RWPE2 (cell line): ENCODE measurements at regions not wholly inside any gene's neighbourhood (a gene's known extent, or its start where the extent isn't known, plus 50 kb on each side); places are given as distances from the start of the nearest gene placed in this dataset.

Experiments used
- ATAC-seq: fragments of 200-7000 bp; cut with Tn5 transposase; 3 replicates; pipeline ENCODE4 v1.9.1; 2021; ENCODE audit warnings: low read depth
- DNase-seq: peaks from one replicate; pipeline ENCODE4 v3.0.0-alpha.2; 2020; ENCODE audit warnings: low spot score
- H3K27ac ChIP-seq: fragments of 450-650 bp; 2 replicates; pipeline ENCODE4 v1.5.1; 2017; ENCODE audit warnings: mild to moderate bottlenecking; ENCODE audit not compliant: poor library complexity, severe bottlenecking
- H3K27me3 ChIP-seq: fragments of 250-450 bp; sonication (Bioruptor Pico); 2 replicates; pipeline ENCODE4 v1.5.1; 2021; ENCODE audit warnings: mild to moderate bottlenecking, moderate library complexity; ENCODE audit not compliant: insufficient read depth, poor library complexity, severe bottlenecking
- H3K36me3 ChIP-seq: fragments of 250-450 bp; sonication (Bioruptor Pico); 2 replicates; pipeline ENCODE4 v1.5.1; 2020; ENCODE audit warnings: low read depth, mild to moderate bottlenecking, moderate library complexity
- H3K4me1 ChIP-seq: fragments of 250-450 bp; sonication (Bioruptor Pico); 2 replicates; pipeline ENCODE4 v1.5.1; 2021; ENCODE audit warnings: mild to moderate bottlenecking, moderate library complexity; ENCODE audit not compliant: insufficient read depth, poor library complexity, severe bottlenecking
- H3K4me3 ChIP-seq: fragments of 250-450 bp; sonication (Bioruptor Pico); 2 replicates; pipeline ENCODE4 v1.5.1; 2021; ENCODE audit warnings: mild to moderate bottlenecking, moderate library complexity; ENCODE audit not compliant: severe bottlenecking
- H3K9me3 ChIP-seq: fragments of 250-450 bp; sonication (Bioruptor Pico); 2 replicates; pipeline ENCODE4 v1.5.1; 2021; ENCODE audit warnings: mild to moderate bottlenecking, moderate library complexity; ENCODE audit not compliant: severe bottlenecking
- TF ChIP-seq, protein P1 (sequence below): fragments of 450-650 bp; IDR thresholded peaks from one replicate; pipeline ENCODE4 v1.5.1; 2017; ENCODE audit warnings: mild to moderate bottlenecking, moderate library complexity; ENCODE audit not compliant: poor library complexity, severe bottlenecking

- ATAC-seq: no peak
- no peak for DNase-seq
- H3K9me3 ChIP-seq: no peaks in the 10 kb centered on the region
- H3K27me3 ChIP-seq: no peaks in the 10 kb centered on the region
- H3K4me3 ChIP-seq: no peak overlapping the region
- no peaks in the 10 kb centered on the region for H3K36me3 ChIP-seq
- H3K27ac ChIP-seq: no peak overlapping the region
- TF ChIP-seq, protein P1, sequence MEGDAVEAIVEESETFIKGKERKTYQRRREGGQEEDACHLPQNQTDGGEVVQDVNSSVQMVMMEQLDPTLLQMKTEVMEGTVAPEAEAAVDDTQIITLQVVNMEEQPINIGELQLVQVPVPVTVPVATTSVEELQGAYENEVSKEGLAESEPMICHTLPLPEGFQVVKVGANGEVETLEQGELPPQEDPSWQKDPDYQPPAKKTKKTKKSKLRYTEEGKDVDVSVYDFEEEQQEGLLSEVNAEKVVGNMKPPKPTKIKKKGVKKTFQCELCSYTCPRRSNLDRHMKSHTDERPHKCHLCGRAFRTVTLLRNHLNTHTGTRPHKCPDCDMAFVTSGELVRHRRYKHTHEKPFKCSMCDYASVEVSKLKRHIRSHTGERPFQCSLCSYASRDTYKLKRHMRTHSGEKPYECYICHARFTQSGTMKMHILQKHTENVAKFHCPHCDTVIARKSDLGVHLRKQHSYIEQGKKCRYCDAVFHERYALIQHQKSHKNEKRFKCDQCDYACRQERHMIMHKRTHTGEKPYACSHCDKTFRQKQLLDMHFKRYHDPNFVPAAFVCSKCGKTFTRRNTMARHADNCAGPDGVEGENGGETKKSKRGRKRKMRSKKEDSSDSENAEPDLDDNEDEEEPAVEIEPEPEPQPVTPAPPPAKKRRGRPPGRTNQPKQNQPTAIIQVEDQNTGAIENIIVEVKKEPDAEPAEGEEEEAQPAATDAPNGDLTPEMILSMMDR: no peak
- H3K4me1 ChIP-seq: no peaks in the 10 kb centered on the region
Observed at GRCh38 chr4:8737601-8738279, 133.9 kb downstream of the HMX1 start.

GRCh38 chr4:8737075-8737474 is 134.6 kb downstream of the HMX1 start:
- TF ChIP-seq, protein P1: no peak
- H3K9me3 ChIP-seq: no peaks in the 10 kb centered on the region
- H3K36me3 ChIP-seq: no peaks in the 10 kb centered on the region
- H3K4me1 ChIP-seq: no peaks in the 10 kb centered on the region
- H3K27me3 ChIP-seq: no peaks in the 10 kb centered on the region
- DNase-seq (no peak), ATAC-seq (no peak)
- H3K4me3 ChIP-seq: no peak overlapping the region
- no peak overlapping the region for H3K27ac ChIP-seq

DNA sequence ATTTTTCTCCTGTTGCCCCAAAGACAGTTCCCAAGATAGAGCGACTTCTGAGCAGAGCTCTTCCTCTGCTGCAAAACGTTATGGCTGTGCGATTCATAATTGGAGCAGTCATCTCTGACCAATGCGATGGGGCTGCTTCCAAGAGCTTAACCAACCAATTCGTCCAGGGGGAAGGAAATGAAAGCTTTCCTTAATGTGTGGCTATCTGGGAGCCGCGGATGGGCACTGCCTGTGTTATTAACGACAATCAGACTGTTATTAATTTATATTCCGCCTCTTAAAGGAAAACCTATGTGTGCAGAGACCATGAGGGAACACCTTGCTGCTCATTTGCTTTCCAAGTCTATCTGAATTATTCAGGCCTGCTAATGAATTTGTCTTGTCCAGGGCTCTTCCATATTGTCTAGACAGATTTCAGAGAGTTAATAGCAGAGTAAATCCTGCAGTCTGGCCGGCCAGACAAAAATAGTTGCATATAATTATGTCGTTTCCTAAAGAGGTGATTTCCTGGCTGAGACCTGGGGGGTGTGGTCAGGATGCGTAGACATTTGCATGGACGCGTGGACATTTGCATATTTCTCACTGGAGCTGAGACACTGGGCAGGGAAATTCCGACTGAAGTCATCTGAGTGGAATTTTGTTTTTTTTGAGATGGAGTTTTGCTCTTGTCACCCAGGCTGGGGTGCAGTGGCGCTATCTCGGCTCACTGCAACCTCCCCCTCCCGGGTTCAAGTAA is 135.4 kb downstream of the HMX1 start:
- no peak overlapping the region for H3K4me3 ChIP-seq
- H3K4me1 ChIP-seq: no peaks in the 10 kb centered on the region
- TF ChIP-seq, protein P1: no peak
- H3K27ac ChIP-seq: no peak overlapping the region
- H3K9me3 ChIP-seq: no peaks in the 10 kb centered on the region
- DNase-seq: no peak
- no peaks in the 10 kb centered on the region for H3K27me3 ChIP-seq
- H3K36me3 ChIP-seq: no peaks in the 10 kb centered on the region
- no peak for ATAC-seq

- TF ChIP-seq, protein P1: no peak
- H3K27ac ChIP-seq: no peak overlapping the region
- H3K9me3 ChIP-seq: no peaks in the 10 kb centered on the region
- no peak overlapping the region for H3K4me3 ChIP-seq
- no peaks in the 10 kb centered on the region for H3K27me3 ChIP-seq
- DNase-seq: no peak
- H3K36me3 ChIP-seq: no peaks in the 10 kb centered on the region
- ATAC-seq: no peak
- no peaks in the 10 kb centered on the region for H3K4me1 ChIP-seq
Observed at GRCh38 chr4:8735236-8736089, 136.2 kb downstream of the HMX1 start.
